Activated naive CD4-positive, alpha-beta T cell (primary cell): ENCODE measurements at regions not wholly inside any gene's neighbourhood (a gene's known extent, or its start where the extent isn't known, plus 50 kb on each side); places are given as distances from the start of the nearest gene placed in this dataset.

Source experiments
- DNase-seq, 4 experiments: peaks; one replicate each; lab custom pipeline; 2025; lab: John Stamatoyannopoulos, UW

DNA sequence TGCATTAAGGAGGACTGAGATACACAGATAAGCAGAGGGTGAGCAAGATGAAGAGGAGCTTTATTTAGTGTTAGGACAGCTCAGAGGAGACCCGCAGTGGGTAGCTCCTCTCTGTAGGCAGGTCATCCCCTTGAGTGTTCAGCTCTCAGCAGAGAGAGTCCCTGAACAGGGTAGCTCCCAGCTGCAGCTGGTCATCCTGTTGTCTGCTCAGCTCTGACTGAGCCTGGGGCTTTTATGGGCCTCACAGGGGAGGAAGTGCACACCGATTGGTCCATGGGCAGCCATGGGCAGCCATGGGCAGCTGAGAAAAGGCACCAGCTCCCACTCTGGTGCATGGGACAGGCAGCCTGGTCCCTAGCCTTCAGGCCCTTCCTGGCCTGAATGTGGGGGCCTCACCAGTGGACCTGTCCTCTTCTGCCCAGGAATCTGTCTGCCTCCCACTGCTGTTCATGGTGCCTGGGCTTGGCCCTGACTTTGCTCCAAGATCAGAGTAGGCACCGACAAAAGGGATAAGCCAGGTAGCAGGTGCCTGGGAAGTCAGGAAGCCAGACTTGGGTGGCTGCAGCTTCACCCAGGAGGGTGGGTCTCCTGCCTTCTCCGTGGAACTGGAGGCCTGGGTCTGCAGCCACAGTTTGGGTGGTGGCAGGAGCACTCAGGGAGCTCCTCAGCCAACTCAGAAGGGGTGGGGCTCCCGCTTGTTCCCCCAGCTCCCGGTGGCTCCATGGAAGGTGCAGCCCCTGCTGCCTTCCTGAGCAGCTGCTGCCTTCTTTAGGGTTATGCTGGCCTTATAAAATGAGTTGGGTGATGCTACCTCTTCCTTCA lies 54.7 kb downstream of the MYEOV start:
- DNase-seq = no peak

- no peak for DNase-seq
Observed at GRCh38 chr11:69350040-69350439, 56.1 kb downstream of the MYEOV start.

DNA sequence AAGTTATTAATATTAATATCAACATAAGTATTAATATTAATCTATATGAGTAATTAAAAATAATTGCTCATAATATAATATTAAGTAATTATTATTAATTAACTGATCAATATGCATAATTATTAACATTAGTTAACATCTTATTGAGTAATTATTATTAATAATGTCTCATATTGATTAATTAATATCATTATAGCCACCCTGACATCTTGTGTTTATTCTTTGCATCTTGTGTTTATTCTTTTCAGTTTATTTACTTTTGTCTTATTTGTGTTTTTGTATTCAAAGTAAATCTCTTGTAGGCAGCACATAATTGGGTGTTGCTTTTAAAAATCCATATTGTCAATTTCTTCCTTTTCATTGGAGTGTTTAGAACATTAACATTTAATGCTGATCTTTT lies 56.6 kb downstream of the MYEOV start:
- DNase-seq = no peak

- no peak for DNase-seq
Observed at GRCh38 chr11:69351460-69351859, 57.5 kb downstream of the MYEOV start.

GRCh38 chr11:69352166-69352565 lies 58.2 kb downstream of the MYEOV start:
- DNase-seq = no peak

GRCh38 chr11:69352715-69353319 lies 58.9 kb downstream of the MYEOV start:
- peak in 1 of 4 experiments; percentile 13 for DNase-seq

DNA sequence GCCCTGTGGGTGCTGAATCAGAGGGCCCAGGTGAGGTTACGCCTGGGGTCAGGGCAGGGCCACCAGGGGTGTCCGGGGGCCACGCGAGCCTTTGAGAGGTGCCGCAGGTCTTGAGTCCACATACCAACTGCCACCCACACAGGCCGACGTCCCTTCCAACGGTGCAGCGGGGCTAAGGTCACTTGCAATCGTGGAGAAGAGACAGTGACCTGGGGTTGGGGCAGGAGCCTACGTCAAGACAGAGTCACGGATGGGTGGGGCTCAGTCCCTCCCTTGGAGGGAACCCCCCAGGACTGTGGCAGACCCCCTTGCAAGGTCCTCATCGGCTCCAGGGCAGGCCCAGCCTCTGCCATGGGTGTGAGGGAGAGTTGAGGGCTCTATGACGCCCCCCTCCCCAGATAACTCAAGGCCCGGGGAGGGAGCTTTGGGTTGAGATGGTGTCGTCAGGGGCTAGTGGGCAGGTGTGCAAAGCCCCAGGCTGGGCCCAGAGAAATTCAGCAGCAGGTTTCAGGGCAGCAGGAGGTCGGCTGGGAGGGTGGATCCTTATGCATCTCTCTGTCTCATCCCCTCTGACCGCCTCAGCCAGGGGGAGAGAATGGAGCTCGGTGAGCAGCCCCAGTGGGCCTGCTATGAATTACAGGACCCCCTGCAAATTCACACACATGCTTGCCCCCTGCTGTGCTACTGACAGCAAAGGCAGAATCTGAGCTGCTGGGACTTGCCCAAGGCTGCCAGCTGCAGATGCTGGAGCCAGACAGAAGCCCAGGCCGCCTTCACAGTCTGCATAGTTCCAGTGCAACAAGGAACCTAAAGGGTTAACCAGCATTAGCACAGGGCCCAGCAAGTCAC lies 60.0 kb downstream of the MYEOV start:
- no peak for DNase-seq

- no peak for DNase-seq
Observed at GRCh38 chr11:69354545-69354897, 60.6 kb downstream of the MYEOV start.

- no peak for DNase-seq
Observed at GRCh38 chr11:69355346-69355940, 61.5 kb downstream of the MYEOV start.

DNA sequence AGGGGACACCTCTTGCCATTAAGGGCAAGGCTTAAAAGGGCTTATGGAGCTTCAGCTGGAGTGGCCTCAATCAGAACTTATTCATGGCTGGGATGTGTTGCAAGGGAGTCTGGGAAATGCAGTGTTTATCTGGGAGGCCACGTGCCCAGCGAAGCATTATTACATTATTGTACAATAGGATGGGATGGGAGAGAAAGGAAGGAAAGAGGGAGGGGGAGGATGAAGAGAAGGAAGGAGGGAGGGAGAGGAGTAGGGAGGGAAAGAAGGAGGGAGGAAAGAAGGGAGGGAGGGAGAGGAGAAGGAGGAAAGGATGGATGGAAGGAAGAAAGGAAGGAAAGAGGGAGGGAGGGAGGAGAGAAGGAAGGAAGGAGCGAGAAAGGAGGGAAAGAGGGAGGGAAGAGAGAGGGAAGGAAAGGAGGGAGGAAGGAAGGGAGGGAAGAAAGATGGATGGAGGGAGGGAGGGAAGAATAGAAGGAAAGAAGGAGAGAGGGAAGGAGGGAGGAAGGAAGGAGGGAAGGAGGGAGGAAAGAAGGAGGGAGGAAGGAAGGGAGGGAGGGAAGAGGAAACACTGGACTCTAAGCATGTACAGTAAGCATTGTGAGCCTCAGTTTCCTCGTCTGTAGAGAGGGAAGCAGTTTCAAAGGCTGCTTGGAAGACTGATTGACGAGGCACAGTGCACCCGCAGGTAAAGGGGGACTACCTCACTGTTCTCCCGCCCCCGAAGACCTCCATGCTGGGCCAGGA lies 62.2 kb downstream of the MYEOV start:
- DNase-seq = no peak

GRCh38 chr11:69356703-69357457 lies 62.9 kb downstream of the MYEOV start:
- DNase-seq = no peak

DNA sequence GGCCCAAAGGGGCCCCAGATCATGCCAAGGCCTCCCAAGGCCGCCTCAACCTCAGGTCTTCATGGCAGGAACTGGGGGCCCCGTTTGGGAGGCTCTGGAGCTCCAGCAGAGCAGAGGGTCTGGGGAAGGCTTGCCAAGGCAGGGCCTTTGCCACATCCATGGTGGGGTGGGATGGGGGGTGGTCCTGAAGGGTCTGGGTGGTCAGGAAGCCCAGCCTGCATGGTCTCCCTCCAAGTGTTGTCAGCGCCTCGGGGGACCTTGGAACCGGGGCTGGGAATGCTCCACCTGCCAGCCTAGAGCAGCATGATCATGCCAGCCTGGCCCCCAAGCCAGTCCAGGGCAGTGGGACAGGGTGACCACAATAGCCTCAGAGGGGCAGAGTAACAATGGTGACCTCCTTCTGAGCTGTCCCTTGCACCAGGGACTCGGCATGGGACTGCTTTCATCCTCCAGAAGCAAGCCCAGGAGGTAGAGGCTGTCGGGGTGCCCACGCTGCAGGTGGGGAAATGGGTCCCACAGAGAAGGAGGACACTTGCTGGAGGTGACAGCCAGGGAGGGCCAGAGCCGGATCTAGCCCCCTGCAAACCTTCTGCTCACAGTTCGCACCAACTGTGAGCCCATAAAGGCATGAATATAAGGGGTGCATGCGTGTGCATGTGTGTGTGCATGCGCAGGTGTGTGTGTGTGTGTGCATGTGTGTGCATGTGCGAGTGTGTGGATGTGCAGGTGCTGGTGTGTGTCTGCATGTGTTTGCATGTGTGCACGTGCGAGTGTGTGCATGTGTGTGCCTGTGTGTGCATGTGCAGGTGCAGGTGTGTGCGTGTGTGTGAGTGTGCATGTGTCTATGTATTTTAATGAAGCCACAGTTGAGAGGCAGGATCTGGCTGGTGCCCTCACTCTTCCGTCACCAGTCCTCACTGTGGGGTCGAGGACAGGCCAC lies 63.8 kb downstream of the MYEOV start:
- no peak for DNase-seq

- DNase-seq = no peak
Observed at GRCh38 chr11:69358398-69359020, 64.6 kb downstream of the MYEOV start.

GRCh38 chr11:69359735-69360480 lies 66.0 kb downstream of the MYEOV start:
- DNase-seq = no peak

DNA sequence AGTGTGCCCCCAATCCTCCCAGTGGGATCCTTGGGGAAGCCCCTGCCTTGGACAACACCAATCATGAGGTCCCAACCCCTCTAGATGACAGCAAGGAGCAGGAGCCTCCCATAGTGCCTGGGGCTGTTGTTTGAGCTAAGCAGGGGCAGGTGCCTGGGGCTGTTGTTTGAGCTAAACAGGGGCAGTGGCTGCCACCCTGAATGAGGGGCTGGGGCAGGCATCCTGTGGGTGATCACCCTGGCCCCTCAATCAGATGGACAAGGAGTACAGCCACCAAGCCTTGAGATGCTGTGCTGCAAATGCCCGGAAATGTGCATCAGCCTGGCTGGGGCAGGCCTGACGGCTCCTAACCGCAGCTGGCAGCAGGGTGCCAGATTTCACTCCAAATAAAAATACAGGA lies 66.7 kb downstream of the MYEOV start:
- no peak for DNase-seq

- no peak for DNase-seq
Observed at GRCh38 chr11:69361048-69361447, 67.1 kb downstream of the MYEOV start.

- DNase-seq = no peak
Observed at GRCh38 chr11:69361466-69361865, 67.5 kb downstream of the MYEOV start.

DNA sequence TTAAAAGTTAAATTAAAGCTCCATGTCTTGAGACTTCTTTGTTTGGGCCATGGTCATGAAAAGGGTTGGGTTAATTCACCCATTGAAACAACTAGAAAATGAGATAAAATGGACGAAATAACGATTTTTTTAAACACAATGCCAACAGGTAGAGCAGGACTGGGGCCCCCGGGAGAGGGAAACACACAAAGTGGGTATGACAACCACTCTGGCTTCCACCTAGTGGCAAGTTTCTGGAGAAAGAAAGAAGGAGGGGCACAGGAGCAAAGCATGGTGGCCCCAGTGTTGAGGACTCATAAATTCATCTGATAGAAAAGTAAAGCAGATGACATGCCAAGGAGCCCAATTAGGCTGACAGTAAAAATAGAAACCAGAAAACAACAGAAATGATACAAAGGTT lies 68.4 kb downstream of the MYEOV start:
- no peak for DNase-seq

- DNase-seq = no peak
Observed at GRCh38 chr11:69364921-69365320, 71.0 kb downstream of the MYEOV start.
